Liver (tissue), 8 donors: ENCODE measurements at regions not wholly inside any gene's neighbourhood (a gene's known extent, or its start where the extent isn't known, plus 50 kb on each side); places are given as distances from the start of the nearest gene placed in this dataset.

Source experiments
- DNase-seq: peaks from one replicate; pipeline ENCODE4 v3.0.0-alpha.2; 2017; ENCODE audit warnings: low spot score
- H3K27ac ChIP-seq, 2 donors: one replicate each; pipeline ENCODE4 v1.7.0; 2013; ENCODE audit warnings: inconsistent platforms in 2 of 2, low read length in 2 of 2, control low read depth in 1 of 2, low read depth in 1 of 2, mild to moderate bottlenecking in 1 of 2
- H3K27me3 ChIP-seq, 4 donors: one replicate each; pipeline versions ENCODE4 v1.6.1 to v1.7.0; 2013; ENCODE audit warnings: low read length in 3 of 4, inconsistent platforms in 1 of 4, mild to moderate bottlenecking in 1 of 4, moderate library complexity in 1 of 4; ENCODE audit not compliant: control insufficient read depth in 4 of 4, insufficient read depth in 4 of 4
- H3K36me3 ChIP-seq, 4 donors: one replicate each; pipeline versions ENCODE4 v1.6.1 to v1.7.0; 2013; ENCODE audit warnings: low read length in 3 of 4, mild to moderate bottlenecking in 3 of 4, low read depth in 1 of 4, moderate library complexity in 1 of 4; ENCODE audit not compliant: control insufficient read depth in 4 of 4, insufficient read depth in 3 of 4
- H3K4me1 ChIP-seq, 4 donors: one replicate each; pipeline versions ENCODE4 v1.6.1 to v1.7.0; 2013; ENCODE audit warnings: low read length in 3 of 4, mild to moderate bottlenecking in 3 of 4, moderate library complexity in 1 of 4; ENCODE audit not compliant: control insufficient read depth in 4 of 4, insufficient read depth in 4 of 4
- H3K4me3 ChIP-seq, 3 donors: one replicate each; pipeline versions ENCODE4 v1.6.1 to v1.7.0; 2013; ENCODE audit warnings: low read length in 3 of 3, control low read depth in 1 of 3, low read depth in 1 of 3, mild to moderate bottlenecking in 1 of 3
- H3K9ac ChIP-seq, 2 donors: one replicate each; pipeline ENCODE4 v1.7.0; 2013; ENCODE audit warnings: low read length in 2 of 2, mild to moderate bottlenecking in 2 of 2, moderate library complexity in 2 of 2, control low read depth in 1 of 2, low read depth in 1 of 2
- H3K9me3 ChIP-seq, 4 donors: one replicate each; pipeline versions ENCODE4 v1.6.1 to v1.7.0; 2013; ENCODE audit warnings: low read length in 3 of 4; ENCODE audit not compliant: control insufficient read depth in 4 of 4
- ATF3 ChIP-seq: IDR thresholded peaks from 2 replicates; pipeline ENCODE4 v1.6.1; 2016; ENCODE audit warnings: antibody characterized with exemption
- CTCF ChIP-seq: fragments of 150-350 bp; IDR thresholded peaks from 2 replicates; pipeline ENCODE4 v1.5.1; 2017; ENCODE audit warnings: improper control_type of control experiment, low read depth, low read length; ENCODE audit not compliant: missing input control
- EGR1 ChIP-seq, 2 donors: IDR thresholded peaks; 2 replicates each; pipeline ENCODE4 v1.6.1; 2016 to 2018; ENCODE audit warnings: antibody characterized with exemption in 2 of 2, low read depth in 2 of 2
- FOXA1 ChIP-seq: IDR thresholded peaks from 2 replicates; pipeline ENCODE4 v1.6.1; 2016; ENCODE audit warnings: antibody characterized with exemption
- FOXA2 ChIP-seq: IDR thresholded peaks from 2 replicates; pipeline ENCODE4 v1.6.1; 2016; ENCODE audit warnings: antibody characterized with exemption
- GABPA ChIP-seq, 2 donors: IDR thresholded peaks in 1 of 2; conservative IDR thresholded peaks in 1 of 2; 2 replicates each; pipeline ENCODE4 v1.6.1; 2016; ENCODE audit warnings: antibody characterized with exemption in 2 of 2, mild to moderate bottlenecking in 1 of 2, moderate library complexity in 1 of 2
- HNF4A ChIP-seq, 2 donors: conservative IDR thresholded peaks; 2 replicates each; pipeline ENCODE4 v1.6.1; 2016; ENCODE audit warnings: antibody characterized with exemption in 2 of 2, mild to moderate bottlenecking in 2 of 2
- HNF4G ChIP-seq: IDR thresholded peaks from 2 replicates; pipeline ENCODE4 v1.6.1; 2016; ENCODE audit warnings: antibody characterized with exemption
- JUND ChIP-seq, 2 donors: IDR thresholded peaks; 2 replicates each; pipeline ENCODE4 v1.6.1; 2016; ENCODE audit warnings: antibody characterized with exemption in 2 of 2
- MAX ChIP-seq: IDR thresholded peaks from 2 replicates; pipeline ENCODE4 v1.6.1; 2016; ENCODE audit warnings: antibody characterized with exemption
- NR2F2 ChIP-seq: IDR thresholded peaks from 2 replicates; pipeline ENCODE4 v1.6.1; 2016; ENCODE audit warnings: antibody characterized with exemption
- RAD21 ChIP-seq, 2 donors: IDR thresholded peaks; 2 replicates each; pipeline ENCODE4 v1.6.1; 2016; ENCODE audit warnings: antibody characterized with exemption in 2 of 2, mild to moderate bottlenecking in 2 of 2
- RXRA ChIP-seq, 2 donors: IDR thresholded peaks; 2 replicates each; pipeline ENCODE4 v1.6.1; 2017 to 2018; ENCODE audit warnings: antibody characterized with exemption in 2 of 2, mild to moderate bottlenecking in 1 of 2
- SP1 ChIP-seq: IDR thresholded peaks from 2 replicates; pipeline ENCODE4 v1.6.1; 2018; ENCODE audit warnings: antibody characterized with exemption, mild to moderate bottlenecking
- TAF1 ChIP-seq: conservative IDR thresholded peaks from 2 replicates; pipeline ENCODE4 v1.6.1; 2016; ENCODE audit warnings: antibody characterized with exemption, mild to moderate bottlenecking
- YY1 ChIP-seq: IDR thresholded peaks from 2 replicates; pipeline ENCODE4 v1.6.1; 2016; ENCODE audit warnings: antibody characterized with exemption, mild to moderate bottlenecking
- ZBTB33 ChIP-seq: IDR thresholded peaks from 2 replicates; pipeline ENCODE4 v1.6.1; 2016; ENCODE audit warnings: antibody characterized with exemption
- WGBS: extraction: QIAGEN DNeasy Blood & Tissue Kit; methylation state at CpG from one replicate; pipeline ENCODE4 v1.1.7; 2013; 5-methylcytosine and 5-hydroxymethylcytosine counted together
- TF ChIP-seq, protein P1 (sequence below): IDR thresholded peaks from 2 replicates; pipeline ENCODE4 v1.6.1; 2016; ENCODE audit warnings: antibody characterized with exemption, mild to moderate bottlenecking
- donor health status: healthy.
- donor health status: healthy.
- donor health status: healthy.
- donor health status: healthy.
- donor health status: healthy.

DNA sequence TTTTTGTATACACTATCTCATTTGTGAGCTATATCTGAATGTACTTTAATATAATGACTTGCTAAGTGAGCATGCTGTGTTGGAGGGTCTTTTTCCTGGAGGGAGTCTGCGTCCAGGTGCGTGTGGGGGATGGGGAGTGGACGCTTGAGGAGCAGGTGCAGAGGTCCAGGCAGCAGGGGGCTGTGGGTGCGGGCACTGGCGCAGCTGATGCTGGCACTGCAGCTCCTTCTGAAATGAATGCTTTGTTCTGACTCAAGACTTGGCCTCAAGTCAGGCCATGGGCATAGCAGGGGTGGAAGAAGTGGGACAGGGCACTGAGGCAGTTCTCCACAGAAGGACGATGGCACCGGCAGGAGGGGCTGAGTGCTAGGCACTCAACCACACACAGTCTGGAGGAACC lies 165.7 kb upstream of the IRX1 start:
- Histone ChIP-seq H3K27me3 (no peaks in the 10 kb centered on the region), H3K9me3 (no peaks in the 10 kb centered on the region), H3K4me1 (no peaks in the 10 kb centered on the region), H3K36me3 (no peaks in the 10 kb centered on the region), H3K9ac (no peak overlapping the region), H3K4me3 (no peak overlapping the region), H3K27ac (no peak overlapping the region)
- 53% methylated on average over 7 of the region's 7 CpGs for WGBS
- no peak for DNase-seq
- TF ChIP-seq ATF3 (no peak), HNF4G (no peak), CTCF (no peak), TAF1 (no peak), NR2F2 (no peak), FOXA2 (no peak), ZBTB33 (no peak), RAD21 (IDR thresholded peaks at IDR 0.05) (no peak), SP1 (no peak), GABPA (IDR thresholded peaks at IDR 0.05 in 1 of 2, conservative IDR thresholded peaks at IDR 0.05 in 1 of 2) (no peak), EGR1 (IDR thresholded peaks at IDR 0.05; ENCODE audit: low read depth in 2 of 2) (no peak), MAX (no peak), JUND (IDR thresholded peaks at IDR 0.05) (no peak), HNF4A (conservative IDR thresholded peaks at IDR 0.05) (no peak), RXRA (IDR thresholded peaks at IDR 0.05) (no peak)
- TF ChIP-seq, protein P1, sequence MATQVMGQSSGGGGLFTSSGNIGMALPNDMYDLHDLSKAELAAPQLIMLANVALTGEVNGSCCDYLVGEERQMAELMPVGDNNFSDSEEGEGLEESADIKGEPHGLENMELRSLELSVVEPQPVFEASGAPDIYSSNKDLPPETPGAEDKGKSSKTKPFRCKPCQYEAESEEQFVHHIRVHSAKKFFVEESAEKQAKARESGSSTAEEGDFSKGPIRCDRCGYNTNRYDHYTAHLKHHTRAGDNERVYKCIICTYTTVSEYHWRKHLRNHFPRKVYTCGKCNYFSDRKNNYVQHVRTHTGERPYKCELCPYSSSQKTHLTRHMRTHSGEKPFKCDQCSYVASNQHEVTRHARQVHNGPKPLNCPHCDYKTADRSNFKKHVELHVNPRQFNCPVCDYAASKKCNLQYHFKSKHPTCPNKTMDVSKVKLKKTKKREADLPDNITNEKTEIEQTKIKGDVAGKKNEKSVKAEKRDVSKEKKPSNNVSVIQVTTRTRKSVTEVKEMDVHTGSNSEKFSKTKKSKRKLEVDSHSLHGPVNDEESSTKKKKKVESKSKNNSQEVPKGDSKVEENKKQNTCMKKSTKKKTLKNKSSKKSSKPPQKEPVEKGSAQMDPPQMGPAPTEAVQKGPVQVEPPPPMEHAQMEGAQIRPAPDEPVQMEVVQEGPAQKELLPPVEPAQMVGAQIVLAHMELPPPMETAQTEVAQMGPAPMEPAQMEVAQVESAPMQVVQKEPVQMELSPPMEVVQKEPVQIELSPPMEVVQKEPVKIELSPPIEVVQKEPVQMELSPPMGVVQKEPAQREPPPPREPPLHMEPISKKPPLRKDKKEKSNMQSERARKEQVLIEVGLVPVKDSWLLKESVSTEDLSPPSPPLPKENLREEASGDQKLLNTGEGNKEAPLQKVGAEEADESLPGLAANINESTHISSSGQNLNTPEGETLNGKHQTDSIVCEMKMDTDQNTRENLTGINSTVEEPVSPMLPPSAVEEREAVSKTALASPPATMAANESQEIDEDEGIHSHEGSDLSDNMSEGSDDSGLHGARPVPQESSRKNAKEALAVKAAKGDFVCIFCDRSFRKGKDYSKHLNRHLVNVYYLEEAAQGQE, result no peak

DNA sequence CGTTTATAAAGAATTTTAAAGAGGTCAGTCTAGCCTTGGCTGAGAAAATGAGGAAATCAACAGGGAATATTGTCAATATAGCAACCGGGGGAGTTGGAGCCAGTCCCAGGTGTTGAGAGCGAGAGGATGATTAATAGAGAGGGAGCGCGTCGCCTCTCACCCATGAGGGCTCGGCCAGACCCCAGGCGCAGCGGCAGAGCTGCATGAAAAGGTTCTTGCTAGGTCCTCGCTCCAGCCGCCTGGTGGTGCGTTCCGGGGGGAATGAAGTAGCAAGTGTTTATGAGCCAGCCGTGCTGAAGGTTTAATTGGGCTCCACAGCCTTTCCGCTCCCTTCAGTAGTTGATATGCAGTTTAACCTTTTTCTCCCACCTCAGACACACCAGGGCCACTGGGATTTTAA lies 167.3 kb upstream of the IRX1 start:
- WGBS, result 30% methylated on average over 15 of the region's 15 CpGs
- H3K36me3 ChIP-seq, result no peaks in the 10 kb centered on the region
- H3K4me3 ChIP-seq, result no peak overlapping the region
- no peak overlapping the region for H3K27ac ChIP-seq
- no peaks in the 10 kb centered on the region for H3K4me1 ChIP-seq
- peaks cover 0 to 1% (median 0%) of the 10 kb centered on the region in 4 donors for H3K9me3 ChIP-seq
- H3K27me3 ChIP-seq, result no peaks in the 10 kb centered on the region
- no peak for DNase-seq
- TF ChIP-seq EGR1 (IDR thresholded peaks at IDR 0.05; ENCODE audit: low read depth in 2 of 2) (no peak), FOXA1 (no peak), RXRA (IDR thresholded peaks at IDR 0.05) (no peak), HNF4G (no peak), NR2F2 (no peak), ZBTB33 (no peak), MAX (no peak), RAD21 (IDR thresholded peaks at IDR 0.05) (no peak), HNF4A (conservative IDR thresholded peaks at IDR 0.05) (no peak), YY1 (no peak)
- TF ChIP-seq, protein P1, result no peak
- H3K9ac ChIP-seq, result no peak overlapping the region
